Heart left ventricle (tissue), 16 donors: ENCODE measurements at regions not wholly inside any gene's neighbourhood (a gene's known extent, or its start where the extent isn't known, plus 50 kb on each side); places are given as distances from the start of the nearest gene placed in this dataset.

ENCODE experiments used
- ATAC-seq, 4 donors: fragments of 200-7000 bp; cut with Tn5 transposase; one replicate each; pipeline ENCODE4 v1.9.1; 2020 to 2022; ENCODE audit warnings: moderate library complexity in 4 of 4, mild to moderate bottlenecking in 3 of 4, moderate number of reproducible peaks in 1 of 4
- DNase-seq, 5 donors: peaks; one replicate each; pipeline ENCODE4 v3.0.0-alpha.2; 2020
- H3K27ac ChIP-seq, 12 donors: fragments of 200-600 bp; sonication (generic) in 4 of 12; one replicate each; pipeline versions ENCODE4 v1.5.0 to v1.8.0; 2016 to 2022; ENCODE audit warnings: mild to moderate bottlenecking in 2 of 12
- H3K27me3 ChIP-seq, 9 donors: fragments of 200-600 bp; sonication (generic) in 2 of 9; one replicate each; pipeline versions ENCODE4 v1.5.1 to v1.8.0; 2016 to 2022; ENCODE audit warnings: mild to moderate bottlenecking in 3 of 9
- H3K36me3 ChIP-seq, 9 donors: fragments of 200-600 bp; sonication (generic) in 2 of 9; one replicate each; pipeline versions ENCODE4 v1.5.0 to v1.8.0; 2018 to 2022; ENCODE audit warnings: mild to moderate bottlenecking in 2 of 9
- H3K4me1 ChIP-seq, 12 donors: fragments of 200-600 bp; sonication (generic) in 4 of 12; one replicate each; pipeline versions ENCODE4 v1.5.0 to v1.8.0; 2016 to 2022; ENCODE audit warnings: mild to moderate bottlenecking in 3 of 12
- H3K4me3 ChIP-seq, 12 donors: fragments of 200-600 bp; sonication (generic) in 4 of 12; one replicate each; pipeline versions ENCODE4 v1.5.0 to v1.8.0; 2017 to 2022; ENCODE audit warnings: mild to moderate bottlenecking in 9 of 12, moderate library complexity in 4 of 12
- H3K9me3 ChIP-seq, 12 donors: fragments of 200-600 bp; sonication (generic) in 4 of 12; one replicate each; pipeline versions ENCODE4 v1.5.0 to v1.8.0; 2016 to 2022; ENCODE audit warnings: mild to moderate bottlenecking in 1 of 12
- CTCF ChIP-seq, 12 donors: fragments of 200-600 bp; sonication (generic) in 4 of 12; IDR thresholded peaks; one replicate each; pipeline versions ENCODE4 v1.5.0 to v1.8.0; 2018 to 2022; ENCODE audit warnings: antibody characterized with exemption in 12 of 12, mild to moderate bottlenecking in 5 of 12
- POLR2A ChIP-seq, 2 donors: fragments of 450-650 bp; IDR thresholded peaks; one replicate each; pipeline ENCODE4 v1.6.1; 2017; ENCODE audit warnings: antibody characterized with exemption in 2 of 2, mild to moderate bottlenecking in 2 of 2, moderate library complexity in 2 of 2
- WGBS, 4 donors: extraction: QIAGEN DNeasy Blood & Tissue Kit in 2 of 4; methylation state at CpG; one replicate each; pipeline versions ENCODE4 v1.1.5 to v1.1.7; 2013 to 2018; 5-methylcytosine and 5-hydroxymethylcytosine counted together
- intact Hi-C, 10 donors: fragments of 100-400 bp; cut with DNase I; formaldehyde crosslinking; loops; one replicate each; pipeline versions ENCODE4 v1.11.1 to v1.14.2; 2022
- donor health status: ischemic (EF 13 %, LVEDD 7.1; RV severe dilation, severe dysfunction).
- donor health status: healthy with polysubstance abuse.
- donor health status: DM: no; HTN: yes; CAD: no.
- donor health status: DM: no; HTN: no; CAD: no.
- donor health status: ischemic (EF 25% LVEDD 6.9; RV normal size, moderate dysfunction).
- donor health status: ischemic (EF 25% LVEDD 5.7; RV mildly dilated, moderate dysfunction).
- donor health status: healthy.
- donor health status: DM: yes; HTN: yes; CAD: no.
- donor health status: ischemic (EF 35%, LVEDD 5.7; RV mildly dilated, moderate dysfunction).
- donor health status: nonischemic (EF 11% LVEDD 7.7; RV severe dilation, severe dysfunction).
- donor health status: DM: yes; HTN: yes; CAD: no.
- donor health status: PGD.
- donor health status: ischemic (EF 29% LVEDD 5.4; RV normal size, mild dysfunction).
- donor health status: nonischemic (EF 23%, LVEDD 6.1; RV moderate dilation, normal function).

GRCh38 chr6:146999766-147000165 is 204.5 kb upstream of the STXBP5 start:
- no peak overlapping the region for H3K27ac ChIP-seq
- H3K27me3 ChIP-seq: no peaks in the 10 kb centered on the region
- 91 to 97% (median 94%) methylated on average over 4 to 5 of the region's 5 CpGs for WGBS, 4 donors
- no peak overlapping the region for H3K4me3 ChIP-seq
- DNase-seq (no peak), ATAC-seq (no peak)
- peaks cover 0 to 2% (median 0%) of the 10 kb centered on the region in 12 donors for H3K9me3 ChIP-seq
- no peaks in the 10 kb centered on the region for H3K36me3 ChIP-seq
- H3K4me1 ChIP-seq: peaks cover 0 to 13% (median 0%) of the 10 kb centered on the region in 12 donors
- intact Hi-C loops: no loop called here
- TF ChIP-seq POLR2A (IDR thresholded peaks at IDR 0.05) (no peak), CTCF (IDR thresholded peaks at IDR 0.05) (no peak)

GRCh38 chr6:147000545-147001488 is 203.4 kb upstream of the STXBP5 start:
- H3K9me3 ChIP-seq: no peaks in the 10 kb centered on the region
- intact Hi-C loops: no loop called here
- H3K4me1 ChIP-seq: peaks cover 0 to 13% (median 0%) of the 10 kb centered on the region in 12 donors
- H3K36me3 ChIP-seq: no peaks in the 10 kb centered on the region
- DNase-seq: no peak
- 25 to 37% (median 34%) methylated on average over 9 of the region's 9 CpGs for WGBS, 4 donors
- no peak overlapping the region for H3K4me3 ChIP-seq
- TF ChIP-seq POLR2A (IDR thresholded peaks at IDR 0.05) (no peak), CTCF (IDR thresholded peaks at IDR 0.05) (no peak)
- ATAC-seq: peak in 1 of 4 donors; percentile 70
- no peaks in the 10 kb centered on the region for H3K27me3 ChIP-seq
- peak overlapping the region in 1 of 12 donors; percentile 19 for H3K27ac ChIP-seq

- Histone ChIP-seq H3K27me3 (no peaks in the 10 kb centered on the region), H3K27ac (peak overlapping the region in 1 of 12 donors; percentile 19)
- peak in 1 of 4 donors; percentile 76 for ATAC-seq
Observed at GRCh38 chr6:147001621-147002020, 202.6 kb upstream of the STXBP5 start.

More at GRCh38 chr6:147001621-147002020, 202.6 kb upstream of the STXBP5 start:
- Histone ChIP-seq H3K36me3 (no peaks in the 10 kb centered on the region), H3K9me3 (no peaks in the 10 kb centered on the region), H3K4me3 (no peak overlapping the region), H3K4me1 (peaks cover 0 to 13% (median 0%) of the 10 kb centered on the region in 12 donors)
- intact Hi-C loops: no loop called here
- TF ChIP-seq CTCF (IDR thresholded peaks at IDR 0.05): no peak
- TF ChIP-seq POLR2A (IDR thresholded peaks at IDR 0.05): no peak
- DNase-seq: no peak
- WGBS, 4 donors: 71 to 85% (median 81%) methylated on average over 1 of the region's 1 CpG
